ENCODE measurements at regions not wholly inside any gene's neighbourhood (a gene's known extent, or its start where the extent isn't known, plus 50 kb on each side); places are given as distances from the start of the nearest gene placed in this dataset.

GRCh38 chr6:80425089-80425823 lies 318.8 kb downstream of the BCKDHB start:
- TF ChIP-seq CTCF (IDR thresholded peaks at IDR 0.05): no peak
- no peak for TF ChIP-seq POLR2A (IDR thresholded peaks at IDR 0.05)
- TF ChIP-seq POLR2AphosphoS5 (IDR thresholded peaks at IDR 0.05; ENCODE audit: insufficient read depth in 1 of 2, low read depth in 1 of 2): no peak
